ENCODE measurements at regions not wholly inside any gene's neighbourhood (a gene's known extent, or its start where the extent isn't known, plus 50 kb on each side); places are given as distances from the start of the nearest gene placed in this dataset.
"Not testable (repeated sequence)": the region's sequence is repeated elsewhere in the genome, so short reads cannot be mapped to it uniquely, and the experiment has no call there.

DNA sequence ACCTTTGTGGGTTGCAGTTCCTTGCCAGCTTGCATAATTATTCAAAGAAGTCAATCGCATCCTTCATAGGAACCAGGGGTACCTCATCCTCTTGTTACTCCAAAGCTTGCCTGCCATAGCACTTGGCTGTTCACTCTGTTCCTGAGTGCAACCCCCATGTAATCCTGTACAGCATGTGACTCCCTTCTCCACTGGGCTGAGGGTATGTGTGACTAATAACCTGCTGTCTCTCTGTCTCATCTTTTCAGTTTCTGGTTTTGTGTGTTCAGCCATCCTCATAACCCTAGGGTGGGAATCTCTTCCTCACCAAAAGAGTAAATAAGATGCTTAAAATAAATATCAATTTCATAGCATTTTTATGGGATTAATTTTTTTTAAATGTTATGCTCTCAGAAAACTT, 351.9 kb downstream of the S1PR1 start:
- no peaks in the 10 kb centered on the region for H3K36me3 ChIP-seq (ENCODE audit: control insufficient read depth, insufficient read depth, low read length)
- no peak overlapping the region for H3K27ac ChIP-seq (ENCODE audit: low read length)
- no peaks in the 10 kb centered on the region for H3K27me3 ChIP-seq (ENCODE audit: control insufficient read depth, insufficient read depth, low read length)
- peaks cover 2% of the 10 kb centered on the region for H3K4me1 ChIP-seq (ENCODE audit: control insufficient read depth, insufficient read depth, low read length)
- no peak overlapping the region for H3K4me3 ChIP-seq (ENCODE audit: low read length)
- DNase-seq: no peak
- no CpG with 5 or more reads among the region's 1 CpG for WGBS (ENCODE audit: insufficient coverage)
- H3K9me3 ChIP-seq (replicated peaks; ENCODE audit: control insufficient read depth, low read depth, low read length): no peaks in the 10 kb centered on the region

- no peaks in the 10 kb centered on the region for H3K27me3 ChIP-seq (ENCODE audit: control insufficient read depth, insufficient read depth, low read length)
- H3K4me3 ChIP-seq (ENCODE audit: low read length): no peak overlapping the region
- no peaks in the 10 kb centered on the region for H3K9me3 ChIP-seq (replicated peaks; ENCODE audit: control insufficient read depth, low read depth, low read length)
- H3K4me1 ChIP-seq (ENCODE audit: control insufficient read depth, insufficient read depth, low read length): no peaks in the 10 kb centered on the region
- peak; percentile 32 for DNase-seq
- no peak overlapping the region for H3K27ac ChIP-seq (ENCODE audit: low read length)
- no peaks in the 10 kb centered on the region for H3K36me3 ChIP-seq (ENCODE audit: control insufficient read depth, insufficient read depth, low read length)
- WGBS (ENCODE audit: insufficient coverage): no CpG with 5 or more reads among the region's 1 CpG
Measured at GRCh38 chr1:101592845-101593244, 356.0 kb downstream of the S1PR1 start.

DNA sequence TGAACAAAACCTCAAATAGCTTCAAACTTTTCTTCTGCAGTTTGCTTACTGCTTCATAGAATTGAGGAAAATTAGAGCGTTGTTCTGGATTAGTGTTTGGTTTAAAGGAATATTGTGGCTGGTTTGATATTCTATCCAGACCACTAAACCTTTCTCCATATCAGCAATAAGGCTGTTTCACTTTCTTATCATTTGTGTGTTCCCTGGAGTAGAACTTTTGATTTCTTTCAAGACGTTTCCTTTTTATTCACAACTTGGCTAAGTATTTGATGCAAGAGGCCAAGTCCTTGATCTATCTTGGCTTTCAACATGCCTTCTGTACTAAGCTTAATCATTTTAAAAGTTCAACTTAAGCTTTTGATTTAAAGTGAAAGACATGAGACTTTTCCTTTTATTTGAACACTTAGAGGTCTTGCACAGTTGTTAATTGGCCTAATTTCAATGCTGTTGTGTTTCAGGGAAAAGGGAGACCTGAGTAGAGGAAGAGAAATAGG, 359.1 kb downstream of the S1PR1 start:
- DNase-seq: peak; percentile 58
- no CpG with 5 or more reads among the region's 2 CpGs for WGBS (ENCODE audit: insufficient coverage)
- H3K9me3 ChIP-seq (replicated peaks; ENCODE audit: control insufficient read depth, low read depth, low read length): no peaks in the 10 kb centered on the region
- H3K4me3 ChIP-seq (ENCODE audit: low read length): no peak overlapping the region
- no peak overlapping the region for H3K27ac ChIP-seq (ENCODE audit: low read length)
- H3K36me3 ChIP-seq (ENCODE audit: control insufficient read depth, insufficient read depth, low read length): no peaks in the 10 kb centered on the region
- H3K27me3 ChIP-seq (ENCODE audit: control insufficient read depth, insufficient read depth, low read length): no peaks in the 10 kb centered on the region
- no peaks in the 10 kb centered on the region for H3K4me1 ChIP-seq (ENCODE audit: control insufficient read depth, insufficient read depth, low read length)

GRCh38 chr1:101600615-101601014, 363.8 kb downstream of the S1PR1 start:
- not testable (repeated sequence) for H3K9me3 ChIP-seq (replicated peaks; ENCODE audit: control insufficient read depth, low read depth, low read length); H3K4me1 ChIP-seq (ENCODE audit: control insufficient read depth, insufficient read depth, low read length); DNase-seq; H3K27me3 ChIP-seq (ENCODE audit: control insufficient read depth, insufficient read depth, low read length); H3K36me3 ChIP-seq (ENCODE audit: control insufficient read depth, insufficient read depth, low read length); H3K27ac ChIP-seq (ENCODE audit: low read length); H3K4me3 ChIP-seq (ENCODE audit: low read length)
- WGBS (ENCODE audit: insufficient coverage): 87% methylated on average over 5 of the region's 5 CpGs

- no peaks in the 10 kb centered on the region for H3K4me1 ChIP-seq (ENCODE audit: control insufficient read depth, insufficient read depth, low read length)
- no peaks in the 10 kb centered on the region for H3K9me3 ChIP-seq (replicated peaks; ENCODE audit: control insufficient read depth, low read depth, low read length)
- H3K4me3 ChIP-seq (ENCODE audit: low read length): no peak overlapping the region
- no CpG with 5 or more reads among the region's 1 CpG for WGBS (ENCODE audit: insufficient coverage)
- H3K27me3 ChIP-seq (ENCODE audit: control insufficient read depth, insufficient read depth, low read length): no peaks in the 10 kb centered on the region
- H3K36me3 ChIP-seq (ENCODE audit: control insufficient read depth, insufficient read depth, low read length): no peaks in the 10 kb centered on the region
- H3K27ac ChIP-seq (ENCODE audit: low read length): no peak overlapping the region
- no peak for DNase-seq
Measured at GRCh38 chr1:101603726-101604125, 366.9 kb downstream of the S1PR1 start.

DNA sequence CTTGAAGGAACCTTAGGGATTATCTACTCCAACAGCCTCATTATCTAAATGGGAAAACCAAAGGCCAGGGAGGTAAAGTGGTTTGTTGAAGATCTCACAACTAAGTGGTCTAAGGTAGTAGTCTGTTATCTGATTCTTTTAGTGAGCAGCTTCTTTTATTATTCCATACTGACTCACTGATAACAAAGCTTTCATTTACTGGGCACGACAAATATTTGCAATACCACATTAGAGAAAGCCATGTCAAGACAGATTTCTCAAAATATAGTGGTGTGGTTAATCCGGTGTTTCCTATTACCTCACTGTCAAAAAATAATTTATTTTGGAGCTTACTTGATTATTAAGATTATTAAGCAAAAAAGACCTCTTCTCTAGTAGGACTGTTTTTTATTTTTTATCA, 369.1 kb downstream of the S1PR1 start:
- no CpG with 5 or more reads among the region's 2 CpGs for WGBS (ENCODE audit: insufficient coverage)
- Histone ChIP-seq H3K9me3 (replicated peaks; ENCODE audit: control insufficient read depth, low read depth, low read length) (peaks cover 4% of the 10 kb centered on the region), H3K4me1 (ENCODE audit: control insufficient read depth, insufficient read depth, low read length) (no peaks in the 10 kb centered on the region), H3K4me3 (ENCODE audit: low read length) (no peak overlapping the region), H3K36me3 (ENCODE audit: control insufficient read depth, insufficient read depth, low read length) (no peaks in the 10 kb centered on the region), H3K27me3 (ENCODE audit: control insufficient read depth, insufficient read depth, low read length) (no peaks in the 10 kb centered on the region), H3K27ac (ENCODE audit: low read length) (no peak overlapping the region)
- DNase-seq: no peak

- no peaks in the 10 kb centered on the region for H3K4me1 ChIP-seq (ENCODE audit: control insufficient read depth, insufficient read depth, low read length)
- no peaks in the 10 kb centered on the region for H3K36me3 ChIP-seq (ENCODE audit: control insufficient read depth, insufficient read depth, low read length)
- H3K27me3 ChIP-seq (ENCODE audit: control insufficient read depth, insufficient read depth, low read length): no peaks in the 10 kb centered on the region
- H3K9me3 ChIP-seq (replicated peaks; ENCODE audit: control insufficient read depth, low read depth, low read length): peaks cover 6% of the 10 kb centered on the region
- H3K4me3 ChIP-seq (ENCODE audit: low read length): no peak overlapping the region
- H3K27ac ChIP-seq (ENCODE audit: low read length): no peak overlapping the region
- DNase-seq: no peak
Measured at GRCh38 chr1:101613546-101613945, 376.7 kb downstream of the S1PR1 start.

DNA sequence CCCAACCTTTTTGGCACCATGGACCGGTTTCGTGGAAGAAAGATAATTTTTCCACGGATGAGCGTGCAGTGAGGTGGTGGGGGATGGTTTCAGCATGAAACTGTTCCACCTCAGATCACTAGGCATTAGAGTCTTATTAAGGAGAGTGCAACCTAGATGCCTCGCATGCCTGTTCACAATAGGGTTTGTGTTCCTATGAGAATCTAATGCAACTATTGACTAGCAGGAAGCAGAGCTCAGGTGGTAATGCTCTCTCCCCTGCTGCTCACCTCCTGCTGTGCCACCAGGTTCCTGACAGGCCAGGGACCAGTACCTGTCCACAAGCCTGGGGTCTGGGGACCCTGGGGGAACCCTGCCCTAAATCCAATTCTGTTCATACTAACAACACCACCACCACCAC, 377.8 kb downstream of the OLFM3 start:
- WGBS (ENCODE audit: insufficient coverage): 97% methylated on average over 5 of the region's 5 CpGs
- Histone ChIP-seq H3K4me3 (ENCODE audit: low read length) (no peak overlapping the region), H3K27me3 (ENCODE audit: control insufficient read depth, insufficient read depth, low read length) (no peaks in the 10 kb centered on the region), H3K9me3 (replicated peaks; ENCODE audit: control insufficient read depth, low read depth, low read length) (no peaks in the 10 kb centered on the region), H3K4me1 (ENCODE audit: control insufficient read depth, insufficient read depth, low read length) (no peaks in the 10 kb centered on the region), H3K27ac (ENCODE audit: low read length) (no peak overlapping the region), H3K36me3 (ENCODE audit: control insufficient read depth, insufficient read depth, low read length) (no peaks in the 10 kb centered on the region)
- no peak for DNase-seq

GRCh38 chr1:101632548-101633272, 364.0 kb downstream of the OLFM3 start:
- 80% methylated on average over 4 of the region's 5 CpGs for WGBS (ENCODE audit: insufficient coverage)

GRCh38 chr1:101645810-101646209, 350.9 kb downstream of the OLFM3 start:
- H3K36me3 ChIP-seq (ENCODE audit: control insufficient read depth, insufficient read depth, low read length): no peaks in the 10 kb centered on the region
- H3K27ac ChIP-seq (ENCODE audit: low read length): no peak overlapping the region
- DNase-seq: no peak
- no peaks in the 10 kb centered on the region for H3K9me3 ChIP-seq (replicated peaks; ENCODE audit: control insufficient read depth, low read depth, low read length)
- no peak overlapping the region for H3K4me3 ChIP-seq (ENCODE audit: low read length)
- H3K4me1 ChIP-seq (ENCODE audit: control insufficient read depth, insufficient read depth, low read length): no peaks in the 10 kb centered on the region
- H3K27me3 ChIP-seq (ENCODE audit: control insufficient read depth, insufficient read depth, low read length): no peaks in the 10 kb centered on the region
- WGBS (ENCODE audit: insufficient coverage): no CpG with 5 or more reads among the region's 2 CpGs

More at GRCh38 chr1:101632548-101633272, 364.0 kb downstream of the OLFM3 start:
- no peaks in the 10 kb centered on the region for H3K9me3 ChIP-seq (replicated peaks; ENCODE audit: control insufficient read depth, low read depth, low read length)
- no peaks in the 10 kb centered on the region for H3K36me3 ChIP-seq (ENCODE audit: control insufficient read depth, insufficient read depth, low read length)
- no peaks in the 10 kb centered on the region for H3K27me3 ChIP-seq (ENCODE audit: control insufficient read depth, insufficient read depth, low read length)
- DNase-seq: peak; percentile 7
- no peak overlapping the region for H3K4me3 ChIP-seq (ENCODE audit: low read length)
- no peaks in the 10 kb centered on the region for H3K4me1 ChIP-seq (ENCODE audit: control insufficient read depth, insufficient read depth, low read length)
- no peak overlapping the region for H3K27ac ChIP-seq (ENCODE audit: low read length)

- H3K36me3 ChIP-seq (ENCODE audit: control insufficient read depth, insufficient read depth, low read length): no peaks in the 10 kb centered on the region
- no peak for DNase-seq
- peaks cover 7% of the 10 kb centered on the region for H3K9me3 ChIP-seq (replicated peaks; ENCODE audit: control insufficient read depth, low read depth, low read length)
- no peaks in the 10 kb centered on the region for H3K27me3 ChIP-seq (ENCODE audit: control insufficient read depth, insufficient read depth, low read length)
- no peak overlapping the region for H3K27ac ChIP-seq (ENCODE audit: low read length)
- H3K4me3 ChIP-seq (ENCODE audit: low read length): no peak overlapping the region
- no peaks in the 10 kb centered on the region for H3K4me1 ChIP-seq (ENCODE audit: control insufficient read depth, insufficient read depth, low read length)
- no CpG with 5 or more reads among the region's 3 CpGs for WGBS (ENCODE audit: insufficient coverage)
Measured at GRCh38 chr1:101652484-101652883, 344.2 kb downstream of the OLFM3 start.
